Keratinocyte (primary cell): ENCODE measurements at regions not wholly inside any gene's neighbourhood (a gene's known extent, or its start where the extent isn't known, plus 50 kb on each side); places are given as distances from the start of the nearest gene placed in this dataset.

ENCODE experiments used
- DNase-seq: peaks from one replicate; pipeline ENCODE4 v3.0.0-alpha.2; 2011; ENCODE audit warnings: low read depth, missing footprints, low spot score
- FAIRE-seq: peaks from 2 replicates; lab custom pipeline; 2011; peaks lifted over from hg19 to GRCh38; lab: Jason Lieb, UNC
- H2AFZ ChIP-seq: 2 replicates; pipeline ENCODE4 v1.6.0; 2012; ENCODE audit warnings: low read length, control low read depth, inconsistent platforms; ENCODE audit not compliant: control insufficient read depth
- H3K27ac ChIP-seq: 2 replicates; pipeline ENCODE4 v1.5.1; 2011; ENCODE audit warnings: low read length; ENCODE audit not compliant: control insufficient read depth, insufficient read depth
- H3K27me3 ChIP-seq: 3 replicates; pipeline ENCODE4 v1.6.0; 2011; ENCODE audit warnings: low read length; ENCODE audit not compliant: control insufficient read depth, insufficient read depth; ENCODE audit errors: extremely low read depth
- H3K36me3 ChIP-seq, 2 experiments: 2 replicates in 1 of 2; 3 replicates in 1 of 2; pipeline ENCODE4 v1.5.1; 2011; ENCODE audit warnings: low read length in 2 of 2, mild to moderate bottlenecking in 1 of 2; ENCODE audit not compliant: control insufficient read depth in 2 of 2, insufficient read depth in 2 of 2; ENCODE audit errors: extremely low read depth in 1 of 2
- H3K4me1 ChIP-seq: 3 replicates; pipeline ENCODE4 v1.5.1; 2011; ENCODE audit warnings: low read length; ENCODE audit not compliant: control insufficient read depth, insufficient read depth; ENCODE audit errors: extremely low read depth
- H3K4me2 ChIP-seq: 3 replicates; pipeline ENCODE4 v1.6.0; 2011; ENCODE audit warnings: low read depth, low read length; ENCODE audit not compliant: control insufficient read depth, insufficient read depth; ENCODE audit errors: extremely low read depth
- H3K4me3 ChIP-seq, 3 experiments: fragments of 200-600 bp in 1 of 3; sonication (generic) in 1 of 3; 2 replicates in 2 of 3; 3 replicates in 1 of 3; pipeline ENCODE4 v1.5.1; 2011 to 2016; ENCODE audit warnings: low read length in 3 of 3, mild to moderate bottlenecking in 3 of 3, control low read depth in 2 of 3, inconsistent platforms in 1 of 3, low read depth in 1 of 3, mixed read lengths in 1 of 3, mixed run types in 1 of 3, moderate library complexity in 1 of 3; ENCODE audit not compliant: control insufficient read depth in 2 of 3, insufficient read depth in 2 of 3; ENCODE audit errors: extremely low read depth in 1 of 3
- H3K79me2 ChIP-seq: 2 replicates; pipeline ENCODE4 v1.6.0; 2012; ENCODE audit warnings: low read length; ENCODE audit not compliant: control insufficient read depth, insufficient read depth
- H3K9ac ChIP-seq: 3 replicates; pipeline ENCODE4 v1.6.0; 2011; ENCODE audit warnings: low read length; ENCODE audit not compliant: control insufficient read depth, insufficient read depth; ENCODE audit errors: extremely low read depth
- H3K9me1 ChIP-seq: 3 replicates; pipeline ENCODE4 v1.6.0; 2011; ENCODE audit warnings: low read length; ENCODE audit not compliant: control insufficient read depth, insufficient read depth; ENCODE audit errors: extremely low read depth
- H3K9me3 ChIP-seq: 2 replicates; pipeline ENCODE4 v1.5.1; 2012; ENCODE audit warnings: low read depth, low read length; ENCODE audit not compliant: control insufficient read depth
- H4K20me1 ChIP-seq: 3 replicates; pipeline ENCODE4 v1.6.0; 2011; ENCODE audit warnings: low read length; ENCODE audit not compliant: control insufficient read depth, insufficient read depth; ENCODE audit errors: extremely low read depth
- CTCF ChIP-seq, 3 experiments: IDR thresholded peaks in 1 of 3; conservative IDR thresholded peaks in 1 of 3; optimal IDR thresholded peaks in 1 of 3; 2 replicates in 2 of 3; 3 replicates in 1 of 3; pipeline versions ENCODE3 to v1.5.1; 2011; ENCODE audit warnings: low read length in 3 of 3, mild to moderate bottlenecking in 3 of 3, moderate library complexity in 2 of 3, control low read depth in 1 of 3, inconsistent platforms in 1 of 3; ENCODE audit not compliant: insufficient read depth in 2 of 3; ENCODE audit errors: extremely low read depth in 1 of 3
- EZH2 ChIP-seq: IDR thresholded peaks from one replicate; pipeline ENCODE4 v1.6.1; 2012; ENCODE audit warnings: inconsistent platforms, mild to moderate bottlenecking, low read length, moderate library complexity
- dilution Hi-C: fragments of 300-500 bp; cut with MboI; formaldehyde crosslinking; loops from one replicate; pipeline ENCODE4 v1.7.0; 2020; ENCODE audit warnings: low sequenced_read_pairs; ENCODE audit not compliant: extremely low pct_ligation_motif_present

GRCh38 chr2:107669335-107669734, 157.4 kb upstream of the RGPD4 start:
- Histone ChIP-seq H3K9me3 (no peaks in the 10 kb centered on the region), H3K9ac (no peak overlapping the region), H3K27ac (no peak overlapping the region), H3K9me1 (no peaks in the 10 kb centered on the region), H3K4me2 (no peak overlapping the region), H4K20me1 (no peaks in the 10 kb centered on the region), H3K36me3 (no peaks in the 10 kb centered on the region), H2AFZ (no peak overlapping the region), H3K27me3 (no peaks in the 10 kb centered on the region), H3K79me2 (no peaks in the 10 kb centered on the region), H3K4me1 (no peaks in the 10 kb centered on the region), H3K4me3 (no peak overlapping the region)
- FAIRE-seq (no peak), DNase-seq (no peak)
- TF ChIP-seq EZH2 (no peak), CTCF (optimal IDR thresholded peaks at IDR 0.05 in 1 of 3, IDR thresholded peaks at IDR 0.05 in 1 of 3, conservative IDR thresholded peaks at IDR 0.05 in 1 of 3; ENCODE audit: extremely low read depth in 1 of 3, insufficient read depth in 2 of 3, low read length in 3 of 3) (peak in 2 of 3 experiments; percentile 13 to 46)
- dilution Hi-C loops, result no loop called here

- no peaks in the 10 kb centered on the region for H3K36me3 ChIP-seq
- H3K27ac ChIP-seq, result no peak overlapping the region
- no peaks in the 10 kb centered on the region for H3K79me2 ChIP-seq
- H3K9ac ChIP-seq, result no peak overlapping the region
- FAIRE-seq (no peak), DNase-seq (no peak)
- no peak overlapping the region for H3K4me3 ChIP-seq
- dilution Hi-C loops, result no loop called here
- TF ChIP-seq EZH2 (no peak), CTCF (optimal IDR thresholded peaks at IDR 0.05 in 1 of 3, IDR thresholded peaks at IDR 0.05 in 1 of 3, conservative IDR thresholded peaks at IDR 0.05 in 1 of 3; ENCODE audit: extremely low read depth in 1 of 3, insufficient read depth in 2 of 3, low read length in 3 of 3) (no peak)
- H3K27me3 ChIP-seq, result no peaks in the 10 kb centered on the region
- no peaks in the 10 kb centered on the region for H3K9me3 ChIP-seq
- H4K20me1 ChIP-seq, result no peaks in the 10 kb centered on the region
- H3K9me1 ChIP-seq, result no peaks in the 10 kb centered on the region
- H3K4me1 ChIP-seq, result no peaks in the 10 kb centered on the region
- no peak overlapping the region for H3K4me2 ChIP-seq
- H2AFZ ChIP-seq, result no peak overlapping the region
Measured at GRCh38 chr2:107681936-107682335, 144.8 kb upstream of the RGPD4 start.
